HG02678 (cell line): ENCODE measurements at regions not wholly inside any gene's neighbourhood (a gene's known extent, or its start where the extent isn't known, plus 50 kb on each side); places are given as distances from the start of the nearest gene placed in this dataset.
"Not testable (repeated sequence)": the region's sequence is repeated elsewhere in the genome, so short reads cannot be mapped to it uniquely, and the experiment has no call there.

ENCODE experiments used
- ATAC-seq: cut with Tn5 transposase; IDR thresholded peaks from one replicate; pipeline ENCODE4 v1.9.1; 2021; ENCODE audit warnings: mild to moderate bottlenecking, moderate library complexity; ENCODE audit not compliant: unreplicated experiment

- no peak for ATAC-seq
Observed at GRCh38 chr10:60621018-60621417, 157.3 kb upstream of the CDK1 start.

- no peak for ATAC-seq
Observed at GRCh38 chr10:60618861-60619260, 159.4 kb upstream of the CDK1 start.

GRCh38 chr10:60615541-60615940 lies 162.7 kb upstream of the CDK1 start:
- no peak for ATAC-seq

GRCh38 chr10:60614363-60614762 lies 163.9 kb upstream of the CDK1 start:
- no peak for ATAC-seq

GRCh38 chr10:60613434-60613833 lies 164.8 kb upstream of the CDK1 start:
- ATAC-seq: no peak

- no peak for ATAC-seq
Observed at GRCh38 chr10:60611291-60611747, 167.0 kb upstream of the CDK1 start.

- ATAC-seq: no peak
Observed at GRCh38 chr10:60607372-60607771, 170.9 kb upstream of the CDK1 start.

- ATAC-seq: no peak
Observed at GRCh38 chr10:60606343-60607080, 171.8 kb upstream of the CDK1 start.

- no peak for ATAC-seq
Observed at GRCh38 chr10:60605476-60605875, 172.8 kb upstream of the CDK1 start.

GRCh38 chr10:60604342-60604741 lies 173.9 kb upstream of the CDK1 start:
- no peak for ATAC-seq

GRCh38 chr10:60597513-60597912 lies 180.8 kb upstream of the CDK1 start:
- ATAC-seq: no peak

GRCh38 chr10:60595852-60596251 lies 182.4 kb upstream of the CDK1 start:
- no peak for ATAC-seq

GRCh38 chr10:60594476-60595051 lies 183.7 kb upstream of the CDK1 start:
- ATAC-seq: no peak

- ATAC-seq: no peak
Observed at GRCh38 chr10:60591119-60591518, 187.2 kb upstream of the CDK1 start.

GRCh38 chr10:60589376-60589775 lies 188.9 kb upstream of the CDK1 start:
- ATAC-seq: no peak

GRCh38 chr10:60581782-60582181 lies 192.1 kb upstream of the ANK3 start:
- not testable (repeated sequence) for ATAC-seq

- no peak for ATAC-seq
Observed at GRCh38 chr10:60578217-60578616, 188.5 kb upstream of the ANK3 start.

- no peak for ATAC-seq
Observed at GRCh38 chr10:60576130-60577069, 186.7 kb upstream of the ANK3 start.

GRCh38 chr10:60575105-60575504 lies 185.4 kb upstream of the ANK3 start:
- no peak for ATAC-seq

GRCh38 chr10:60574388-60574787 lies 184.7 kb upstream of the ANK3 start:
- ATAC-seq: no peak

- ATAC-seq: no peak
Observed at GRCh38 chr10:60573336-60573735, 183.7 kb upstream of the ANK3 start.
